Endothelial cell of umbilical vein (primary cell): ENCODE measurements at regions not wholly inside any gene's neighbourhood (a gene's known extent, or its start where the extent isn't known, plus 50 kb on each side); places are given as distances from the start of the nearest gene placed in this dataset.

ENCODE experiments used
- BruUV-seq: library from RNA; stranded (reverse); fragments of 400-500 nt; replicated peaks from 2 replicates; lab custom pipeline; 2021; lab: Mats Ljungman, UMichigan
- CTCF ChIA-PET: fragments of 300-600, 350-600 bp; sonication (Branson Sonifier 250); formaldehyde crosslinking; loops from one replicate; lab custom pipeline; 2021; ENCODE audit warnings: antibody characterized with exemption, inconsistent platforms; lab: Charles Lee
- POLR2A ChIA-PET: fragments of 300-600, 350-600 bp; sonication (Branson Sonifier 250); formaldehyde crosslinking; loops from one replicate; lab custom pipeline; 2021; ENCODE audit warnings: antibody characterized with exemption, inconsistent platforms; lab: Charles Lee
- DNase-seq: peaks from one replicate; pipeline ENCODE4 v3.0.0-alpha.2; 2011; ENCODE audit warnings: low read depth, low spot score
- FAIRE-seq: peaks from 2 replicates; lab custom pipeline; 2011; peaks lifted over from hg19 to GRCh38; lab: Jason Lieb, UNC
- H2AFZ ChIP-seq: 2 replicates; pipeline ENCODE4 v1.6.0; 2012; ENCODE audit warnings: low read depth, low read length, control low read depth, inconsistent platforms
- H3K27ac ChIP-seq: 2 replicates; pipeline ENCODE4 v1.5.1; 2011; ENCODE audit warnings: low read depth, mild to moderate bottlenecking, control low read depth, low read length, moderate library complexity; ENCODE audit not compliant: insufficient read depth
- H3K27me3 ChIP-seq, 2 experiments: 2 replicates each; pipeline versions ENCODE4 v1.6.0 to v1.6.1; 2011; ENCODE audit warnings: low read length in 2 of 2, mixed read lengths in 1 of 2; ENCODE audit not compliant: control insufficient read depth in 2 of 2, insufficient read depth in 2 of 2
- H3K36me3 ChIP-seq, 2 experiments: 2 replicates in 1 of 2; 3 replicates in 1 of 2; pipeline ENCODE4 v1.5.1; 2011; ENCODE audit warnings: low read length in 2 of 2, mild to moderate bottlenecking in 1 of 2, moderate library complexity in 1 of 2; ENCODE audit not compliant: control insufficient read depth in 2 of 2, insufficient read depth in 2 of 2; ENCODE audit errors: extremely low read depth in 1 of 2
- H3K4me1 ChIP-seq: 3 replicates; pipeline ENCODE4 v1.5.1; 2011; ENCODE audit warnings: mild to moderate bottlenecking, low read length; ENCODE audit not compliant: control insufficient read depth, insufficient read depth; ENCODE audit errors: extremely low read depth
- H3K4me2 ChIP-seq: 2 replicates; pipeline ENCODE4 v1.6.1; 2011; ENCODE audit warnings: low read length, control low read depth, mixed read lengths; ENCODE audit not compliant: insufficient read depth
- H3K4me3 ChIP-seq, 3 experiments: fragments of 200-600 bp in 1 of 3; sonication (generic), shearing (Covaris generic) in 1 of 3; replicated peaks in 1 of 3; 2 replicates each; pipeline ENCODE4 v1.5.1; 2011 to 2016; ENCODE audit warnings: control low read depth in 3 of 3, low read length in 3 of 3, mild to moderate bottlenecking in 2 of 3, inconsistent platforms in 1 of 3, low read depth in 1 of 3, moderate library complexity in 1 of 3; ENCODE audit not compliant: insufficient read depth in 1 of 3
- H3K79me2 ChIP-seq: 2 replicates; pipeline ENCODE4 v1.6.0; 2012; ENCODE audit warnings: low read length, inconsistent platforms; ENCODE audit not compliant: control insufficient read depth, insufficient read depth
- H3K9ac ChIP-seq: replicated peaks from 2 replicates; pipeline ENCODE3; 2011; ENCODE audit warnings: low read length, control low read depth; ENCODE audit not compliant: insufficient read depth; ENCODE audit errors: extremely low read depth
- H3K9me1 ChIP-seq: replicated peaks from 3 replicates; pipeline ENCODE4 v1.6.0; 2011; ENCODE audit warnings: mild to moderate bottlenecking, low read length; ENCODE audit not compliant: control insufficient read depth, insufficient read depth; ENCODE audit errors: extremely low read depth
- H3K9me3 ChIP-seq: replicated peaks from 2 replicates; pipeline ENCODE4 v1.5.1; 2012; ENCODE audit warnings: low read length, inconsistent platforms; ENCODE audit not compliant: control insufficient read depth, insufficient read depth
- H4K20me1 ChIP-seq: replicated peaks from 2 replicates; pipeline ENCODE3; 2011; ENCODE audit warnings: mild to moderate bottlenecking, low read length; ENCODE audit not compliant: control insufficient read depth, insufficient read depth; ENCODE audit errors: extremely low read depth
- EZH2 ChIP-seq: IDR thresholded peaks from 2 replicates; pipeline ENCODE4 v1.6.1; 2012; ENCODE audit warnings: borderline replicate concordance, low read depth, mild to moderate bottlenecking, moderate library complexity, low read length, inconsistent platforms; ENCODE audit not compliant: severe bottlenecking
- FOS ChIP-seq: IDR thresholded peaks from 2 replicates; pipeline ENCODE4 v1.6.1; 2011; ENCODE audit warnings: mild to moderate bottlenecking, low read length, moderate library complexity, borderline replicate concordance; ENCODE audit not compliant: insufficient read depth
- GATA2 ChIP-seq: IDR thresholded peaks from 2 replicates; pipeline ENCODE4 v1.7.0; 2011; ENCODE audit warnings: low read depth, mild to moderate bottlenecking, moderate library complexity, mixed read lengths, low read length; ENCODE audit not compliant: insufficient read length, insufficient read depth
- JUN ChIP-seq: IDR thresholded peaks from 2 replicates; pipeline ENCODE4 v1.6.1; 2011; ENCODE audit warnings: borderline replicate concordance, low read depth; ENCODE audit not compliant: insufficient read length, insufficient read depth
- MYC ChIP-seq: IDR thresholded peaks from one replicate; pipeline ENCODE4 v1.6.1; 2011; ENCODE audit warnings: mild to moderate bottlenecking, low read depth, low read length
- POLR2A ChIP-seq: IDR thresholded peaks from 2 replicates; pipeline ENCODE4 v1.6.1; 2012; ENCODE audit warnings: low read depth, mild to moderate bottlenecking, control low read depth, low read length
- POLR2AphosphoS5 ChIP-seq: IDR thresholded peaks from 2 replicates; pipeline ENCODE4 v1.6.1; 2012; ENCODE audit warnings: low read depth, mild to moderate bottlenecking, control low read depth, low read length, moderate library complexity; ENCODE audit not compliant: insufficient read depth
- dilution Hi-C: fragments of 300-500 bp; cut with MboI; formaldehyde crosslinking; loops from one replicate; pipeline ENCODE4 v1.15.0; 2019; ENCODE audit warnings: low sequenced_read_pairs; ENCODE audit not compliant: extremely low pct_ligation_motif_present
- intact Hi-C: fragments of 100-400 bp; cut with micrococcal nuclease; formaldehyde crosslinking; loops from one replicate; pipeline ENCODE4 v1.10.0; 2022
- TF ChIP-seq, protein P1 (sequence below), 2 donors: IDR thresholded peaks; 1 replicate in 1 of 2; 2 replicates in 1 of 2; pipeline ENCODE4 v1.5.1; 2011; ENCODE audit warnings: low read length in 2 of 2, mild to moderate bottlenecking in 2 of 2, moderate library complexity in 2 of 2, control low read depth in 1 of 2, inconsistent platforms in 1 of 2, low read depth in 1 of 2; ENCODE audit not compliant: insufficient read depth in 1 of 2; ENCODE audit errors: extremely low read depth in 1 of 2
- TF ChIP-seq, protein P2 (sequence below): IDR thresholded peaks from 2 replicates; pipeline ENCODE4 v1.6.1; 2011; ENCODE audit not compliant: insufficient read depth, insufficient read length

DNA sequence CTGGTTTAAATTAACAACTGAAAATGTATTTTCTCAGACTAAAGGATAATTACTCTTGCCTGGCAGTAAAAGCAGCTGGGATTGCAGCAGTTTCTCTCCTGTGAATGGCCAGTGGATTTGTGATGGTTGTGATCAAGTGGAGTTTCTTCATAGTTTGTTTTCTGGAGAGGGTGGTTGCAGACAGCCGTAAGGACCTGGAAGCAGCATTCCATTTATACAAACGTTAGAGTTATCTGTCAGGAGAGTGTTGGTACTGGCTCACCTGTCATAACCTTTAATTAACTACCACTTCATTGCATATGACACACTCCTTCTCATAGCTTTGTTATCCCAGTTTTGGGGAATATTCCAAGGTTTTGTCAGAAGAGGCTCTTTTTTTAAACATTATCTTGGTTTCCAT lies 258.4 kb upstream of the SLC10A2 start:
- ChIA-PET POLR2A (no interaction called here), CTCF (no interaction called here)
- Histone ChIP-seq H3K9me1 (no peaks in the 10 kb centered on the region), H3K9ac (no peak overlapping the region), H3K4me3 (no peak overlapping the region), H3K4me1 (no peaks in the 10 kb centered on the region), H3K9me3 (no peaks in the 10 kb centered on the region), H2AFZ (no peak overlapping the region), H3K36me3 (no peaks in the 10 kb centered on the region), H3K27ac (no peak overlapping the region), H4K20me1 (no peaks in the 10 kb centered on the region), H3K27me3 (no peaks in the 10 kb centered on the region), H3K4me2 (no peak overlapping the region), H3K79me2 (no peaks in the 10 kb centered on the region)
- no TSS peak for BruUV-seq
- FAIRE-seq (no peak), DNase-seq (no peak)
- TF ChIP-seq POLR2AphosphoS5 (no peak), MYC (no peak), JUN (no peak), POLR2A (no peak), GATA2 (no peak), EZH2 (no peak), FOS (no peak)
- TF ChIP-seq, protein P1, sequence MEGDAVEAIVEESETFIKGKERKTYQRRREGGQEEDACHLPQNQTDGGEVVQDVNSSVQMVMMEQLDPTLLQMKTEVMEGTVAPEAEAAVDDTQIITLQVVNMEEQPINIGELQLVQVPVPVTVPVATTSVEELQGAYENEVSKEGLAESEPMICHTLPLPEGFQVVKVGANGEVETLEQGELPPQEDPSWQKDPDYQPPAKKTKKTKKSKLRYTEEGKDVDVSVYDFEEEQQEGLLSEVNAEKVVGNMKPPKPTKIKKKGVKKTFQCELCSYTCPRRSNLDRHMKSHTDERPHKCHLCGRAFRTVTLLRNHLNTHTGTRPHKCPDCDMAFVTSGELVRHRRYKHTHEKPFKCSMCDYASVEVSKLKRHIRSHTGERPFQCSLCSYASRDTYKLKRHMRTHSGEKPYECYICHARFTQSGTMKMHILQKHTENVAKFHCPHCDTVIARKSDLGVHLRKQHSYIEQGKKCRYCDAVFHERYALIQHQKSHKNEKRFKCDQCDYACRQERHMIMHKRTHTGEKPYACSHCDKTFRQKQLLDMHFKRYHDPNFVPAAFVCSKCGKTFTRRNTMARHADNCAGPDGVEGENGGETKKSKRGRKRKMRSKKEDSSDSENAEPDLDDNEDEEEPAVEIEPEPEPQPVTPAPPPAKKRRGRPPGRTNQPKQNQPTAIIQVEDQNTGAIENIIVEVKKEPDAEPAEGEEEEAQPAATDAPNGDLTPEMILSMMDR (IDR thresholded peaks at IDR 0.05; ENCODE audit: extremely low read depth in 1 of 2, insufficient read depth in 1 of 2, low read depth in 1 of 2, low read length in 2 of 2) = no peak
- TF ChIP-seq, protein P2, sequence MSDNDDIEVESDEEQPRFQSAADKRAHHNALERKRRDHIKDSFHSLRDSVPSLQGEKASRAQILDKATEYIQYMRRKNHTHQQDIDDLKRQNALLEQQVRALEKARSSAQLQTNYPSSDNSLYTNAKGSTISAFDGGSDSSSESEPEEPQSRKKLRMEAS = no peak
- intact Hi-C loops (no loop called here), dilution Hi-C loops (no loop called here)
